ENCODE measurements at regions not wholly inside any gene's neighbourhood (a gene's known extent, or its start where the extent isn't known, plus 50 kb on each side); places are given as distances from the start of the nearest gene placed in this dataset.

GRCh38 chr13:21813844-21814243 lies 143.0 kb downstream of the FGF9 start:
- DNase-seq, result no peak
- intact Hi-C loops (cut with micrococcal nuclease), result no loop called here
- no peak for ATAC-seq

GRCh38 chr13:21814604-21815003 lies 143.7 kb downstream of the FGF9 start:
- ATAC-seq (no peak), DNase-seq (no peak)
- intact Hi-C loops (cut with micrococcal nuclease), result no loop called here

- no peak for ATAC-seq
- intact Hi-C loops (cut with micrococcal nuclease), result no loop called here
- DNase-seq, result no peak
Measured at GRCh38 chr13:21817878-21818277, 147.0 kb downstream of the FGF9 start.

- no peak for DNase-seq
- intact Hi-C loops (cut with micrococcal nuclease), result no loop called here
- no peak for ATAC-seq
Measured at GRCh38 chr13:21822029-21822428, 151.2 kb downstream of the FGF9 start.

GRCh38 chr13:21823416-21823815 lies 152.5 kb downstream of the FGF9 start:
- intact Hi-C loops (cut with micrococcal nuclease), result no loop called here
- ATAC-seq, result no peak

GRCh38 chr13:21823949-21824348 lies 153.1 kb downstream of the FGF9 start:
- intact Hi-C loops (cut with micrococcal nuclease), result no loop called here
- ATAC-seq, result no peak
- no peak for DNase-seq

More at GRCh38 chr13:21823416-21823815, 152.5 kb downstream of the FGF9 start:
- no peak for DNase-seq

- DNase-seq (no peak), ATAC-seq (peak; percentile 32)
- intact Hi-C loops (cut with micrococcal nuclease), result no loop called here
Measured at GRCh38 chr13:21825186-21825585, 154.3 kb downstream of the FGF9 start.

- ATAC-seq, result no peak
- no peak for DNase-seq
- intact Hi-C loops (cut with micrococcal nuclease), result no loop called here
Measured at GRCh38 chr13:21825801-21826200, 154.9 kb downstream of the FGF9 start.

- intact Hi-C loops (cut with micrococcal nuclease), result no loop called here
- no peak for ATAC-seq
Measured at GRCh38 chr13:21826214-21827015, 155.5 kb downstream of the FGF9 start.

GRCh38 chr13:21831654-21832324 lies 160.9 kb downstream of the FGF9 start:
- ATAC-seq, result no peak
- intact Hi-C loops (cut with micrococcal nuclease), result no loop called here
- DNase-seq, result no peak

More at GRCh38 chr13:21826214-21827015, 155.5 kb downstream of the FGF9 start:
- no peak for DNase-seq

GRCh38 chr13:21833921-21834320 lies 163.0 kb downstream of the FGF9 start:
- DNase-seq, result no peak
- ATAC-seq, result no peak
- intact Hi-C loops (cut with micrococcal nuclease), result no loop called here

GRCh38 chr13:21834521-21834920 lies 163.6 kb downstream of the FGF9 start:
- intact Hi-C loops (cut with micrococcal nuclease), result no loop called here
- ATAC-seq, result no peak
- DNase-seq, result no peak

GRCh38 chr13:21837288-21837687 lies 166.4 kb downstream of the FGF9 start:
- ATAC-seq, result no peak
- no peak for DNase-seq
- intact Hi-C loops (cut with micrococcal nuclease), result no loop called here

- ATAC-seq (no peak), DNase-seq (no peak)
- intact Hi-C loops (cut with micrococcal nuclease), result no loop called here
Measured at GRCh38 chr13:21837841-21838551, 167.1 kb downstream of the FGF9 start.

GRCh38 chr13:21846605-21847004 lies 175.7 kb downstream of the FGF9 start:
- intact Hi-C loops (cut with micrococcal nuclease), result no loop called here
- no peak for DNase-seq
- no peak for ATAC-seq

- DNase-seq, result no peak
- intact Hi-C loops (cut with micrococcal nuclease), result no loop called here
- ATAC-seq, result peak; percentile 75
Measured at GRCh38 chr13:21849323-21849722, 178.4 kb downstream of the FGF9 start.

GRCh38 chr13:21850013-21851006 lies 179.4 kb downstream of the FGF9 start:
- ATAC-seq (peak; percentile 52), DNase-seq (no peak)
- intact Hi-C loops (cut with micrococcal nuclease), result no loop called here

- no peak for DNase-seq
- intact Hi-C loops (cut with micrococcal nuclease), result no loop called here
- ATAC-seq, result no peak
Measured at GRCh38 chr13:21852043-21852442, 181.2 kb downstream of the FGF9 start.

GRCh38 chr13:21853779-21854178 lies 182.9 kb downstream of the FGF9 start:
- DNase-seq, result no peak

More at GRCh38 chr13:21853779-21854178, 182.9 kb downstream of the FGF9 start:
- no peak for ATAC-seq
- intact Hi-C loops (cut with micrococcal nuclease), result no loop called here

Measured in left ventricle myocardium superior (tissue), 1 donor.